ENCODE measurements at regions not wholly inside any gene's neighbourhood (a gene's known extent, or its start where the extent isn't known, plus 50 kb on each side); places are given as distances from the start of the nearest gene placed in this dataset.
A peak's percentile ranks its signal among the peaks of the same experiment; 100 is the strongest.
"Not testable (repeated sequence)": the region's sequence is repeated elsewhere in the genome, so short reads cannot be mapped to it uniquely, and the experiment has no call there.

- not testable (repeated sequence) for DNase-seq
Measured at GRCh38 chr2:88802026-88802425, 110.6 kb downstream of the RPIA start.

- no peak for DNase-seq
Measured at GRCh38 chr2:88807237-88807962, 115.9 kb downstream of the RPIA start.

GRCh38 chr2:88808083-88808482 is 116.6 kb downstream of the RPIA start:
- no peak for DNase-seq

- no peak for DNase-seq
Measured at GRCh38 chr2:88808652-88809051, 117.2 kb downstream of the RPIA start.

GRCh38 chr2:88809216-88809615 is 117.7 kb downstream of the RPIA start:
- no peak for DNase-seq

GRCh38 chr2:88810017-88810416 is 118.5 kb downstream of the RPIA start:
- peak; percentile 42 for DNase-seq

- no peak for DNase-seq
Measured at GRCh38 chr2:88810488-88810887, 119.0 kb downstream of the RPIA start.

GRCh38 chr2:88811233-88811632 is 119.8 kb downstream of the RPIA start:
- no peak for DNase-seq

GRCh38 chr2:88811681-88812080 is 120.2 kb downstream of the RPIA start:
- DNase-seq: no peak

GRCh38 chr2:88813612-88814011 is 122.1 kb downstream of the RPIA start:
- no peak for DNase-seq

- DNase-seq: no peak
Measured at GRCh38 chr2:88815282-88815681, 123.8 kb downstream of the RPIA start.

GRCh38 chr2:88815697-88816096 is 124.2 kb downstream of the RPIA start:
- no peak for DNase-seq

GRCh38 chr2:88818381-88818780 is 126.9 kb downstream of the RPIA start:
- no peak for DNase-seq

- no peak for DNase-seq
Measured at GRCh38 chr2:88824951-88825350, 133.5 kb downstream of the RPIA start.

GRCh38 chr2:88826399-88826798 is 134.9 kb downstream of the RPIA start:
- DNase-seq: no peak

- DNase-seq: no peak
Measured at GRCh38 chr2:88827821-88828220, 136.3 kb downstream of the RPIA start.

- no peak for DNase-seq
Measured at GRCh38 chr2:88828397-88829137, 137.1 kb downstream of the RPIA start.

GRCh38 chr2:88829607-88830463 is 138.4 kb downstream of the RPIA start:
- DNase-seq: no peak

GRCh38 chr2:88831071-88831791 is 139.8 kb downstream of the RPIA start:
- DNase-seq: no peak

- no peak for DNase-seq
Measured at GRCh38 chr2:88831792-88832248, 140.3 kb downstream of the RPIA start.

- no peak for DNase-seq
Measured at GRCh38 chr2:88832311-88832991, 141.0 kb downstream of the RPIA start.

- no peak for DNase-seq
Measured at GRCh38 chr2:88832992-88833389, 141.5 kb downstream of the RPIA start.

All from DMS153 (cell line).